ENCODE measurements at regions not wholly inside any gene's neighbourhood (a gene's known extent, or its start where the extent isn't known, plus 50 kb on each side); places are given as distances from the start of the nearest gene placed in this dataset.

DNA sequence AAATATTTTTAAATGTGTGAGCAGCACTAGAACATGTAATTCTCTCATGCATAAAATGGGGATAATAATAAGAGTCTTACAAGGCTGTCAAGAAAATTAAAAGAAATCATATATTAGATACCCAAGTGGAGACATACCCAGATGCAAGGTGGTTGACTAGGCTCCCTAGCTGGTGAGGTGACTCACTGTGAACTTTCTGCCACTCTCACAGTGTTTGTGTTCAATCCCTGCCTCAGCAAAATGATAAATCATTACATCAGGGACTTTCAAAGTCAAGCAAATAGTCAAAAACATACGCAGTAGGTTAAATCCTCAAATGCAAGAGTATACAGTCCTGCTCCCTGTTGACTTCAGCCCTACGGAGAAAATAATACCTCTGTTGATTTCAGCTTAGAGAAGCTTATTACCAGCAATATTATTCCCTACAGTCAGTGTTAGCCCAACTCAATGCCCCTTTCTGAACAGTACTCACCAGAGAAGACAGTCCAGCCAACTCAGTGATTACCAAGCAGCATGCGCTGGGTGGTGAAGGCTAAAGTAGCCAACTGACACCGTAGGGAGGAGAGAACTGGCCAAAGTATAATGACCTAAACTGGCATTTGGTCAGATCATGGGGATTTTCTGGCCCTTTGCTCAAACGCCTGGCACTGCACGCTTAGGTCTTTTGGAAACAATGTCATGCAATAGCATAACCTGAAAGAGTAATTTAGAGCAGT, 73.1 kb upstream of the BARX2 start:
- TF ChIP-seq POLR2A (IDR thresholded peaks at IDR 0.05; ENCODE audit: low read length), result no peak
- no peak for TF ChIP-seq GATA1 (IDR thresholded peaks at IDR 0.05; ENCODE audit: low read depth, low read length)

Data from erythroblast (primary cell).